HS-5 (cell line): ENCODE measurements at regions not wholly inside any gene's neighbourhood (a gene's known extent, or its start where the extent isn't known, plus 50 kb on each side); places are given as distances from the start of the nearest gene placed in this dataset.

ENCODE experiments used
- DNase-seq: peaks from one replicate; pipeline ENCODE4 v3.0.0-alpha.2; 2012; ENCODE audit warnings: low read depth

- DNase-seq = no peak
These were observed 232.3 kb upstream of the PMFBP1 start for GRCh38 chr16:72404299-72404698.

DNA sequence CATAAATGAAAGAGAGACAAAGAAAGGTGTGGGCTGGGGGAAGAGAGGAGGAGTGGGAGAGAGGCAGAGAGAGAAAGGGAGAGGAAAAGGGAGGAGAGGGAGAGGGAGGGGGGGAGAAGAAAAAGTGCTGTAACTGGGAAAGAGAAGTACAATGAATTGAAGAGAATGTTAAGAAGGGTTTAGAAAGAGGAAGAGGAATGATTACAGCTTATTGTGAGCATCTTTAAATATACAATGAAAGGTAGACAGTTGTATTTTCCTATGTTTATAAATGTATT, 229.1 kb upstream of the PMFBP1 start:
- DNase-seq = no peak

DNA sequence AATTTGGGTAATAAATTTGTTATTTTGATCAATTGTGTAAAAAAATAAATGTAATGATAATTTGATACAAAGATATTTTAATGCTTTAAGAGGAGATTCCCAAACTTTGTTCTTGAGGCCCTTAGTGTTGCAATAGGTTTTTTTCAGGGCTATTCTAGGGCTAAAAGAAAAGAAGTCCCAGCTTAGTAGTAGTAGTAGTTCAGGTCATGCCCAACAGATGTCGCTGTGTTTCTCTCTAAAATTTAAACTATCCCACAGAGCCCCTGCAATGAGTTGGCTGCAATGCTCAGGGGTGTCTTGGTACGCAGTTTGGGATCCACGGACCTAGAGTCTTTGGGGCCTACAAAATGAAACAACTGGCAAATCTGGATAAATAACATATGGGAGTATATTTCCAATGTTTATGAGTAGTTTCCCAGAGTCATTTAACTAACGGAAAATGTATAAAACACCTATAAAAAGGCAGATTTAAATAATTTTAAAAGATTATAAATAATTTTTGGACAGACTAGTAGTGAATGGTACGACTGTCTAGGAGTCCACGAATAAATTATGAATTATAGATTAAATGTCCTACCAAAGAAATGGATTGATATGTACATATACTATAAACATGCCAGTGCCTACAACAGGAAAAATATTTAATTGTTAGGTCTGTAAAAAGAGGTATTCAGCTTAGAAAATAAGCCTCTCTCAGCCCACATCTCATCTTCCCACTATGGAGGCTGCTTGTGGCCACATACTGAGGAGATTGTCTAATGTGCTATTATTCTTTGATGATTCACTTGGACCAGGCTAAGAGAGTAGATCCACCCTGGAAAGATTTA, 228.5 kb upstream of the PMFBP1 start:
- peak; percentile 33 for DNase-seq

- no peak for DNase-seq
These were observed 227.9 kb upstream of the PMFBP1 start for GRCh38 chr16:72399811-72400210.

DNA sequence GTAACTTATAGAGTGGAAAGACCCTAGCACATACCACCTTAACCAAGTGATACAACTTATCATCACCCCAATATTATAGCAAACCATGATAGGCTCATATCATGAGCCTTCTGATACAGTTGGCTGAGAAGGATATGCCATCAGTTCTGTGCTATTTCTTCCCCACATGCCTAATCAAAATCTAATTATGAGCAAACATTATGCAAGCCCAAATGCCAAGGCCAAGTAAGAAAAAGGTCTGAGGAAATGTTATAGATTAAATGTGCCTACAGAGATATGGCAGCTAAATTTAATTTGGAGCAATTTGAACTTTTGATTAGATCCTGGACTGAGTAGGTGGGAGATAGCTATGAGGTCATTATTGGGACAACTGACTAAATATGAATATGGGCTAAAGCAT, 225.9 kb upstream of the PMFBP1 start:
- DNase-seq = no peak

GRCh38 chr16:72394526-72394925, 222.6 kb upstream of the PMFBP1 start:
- DNase-seq = no peak

DNA sequence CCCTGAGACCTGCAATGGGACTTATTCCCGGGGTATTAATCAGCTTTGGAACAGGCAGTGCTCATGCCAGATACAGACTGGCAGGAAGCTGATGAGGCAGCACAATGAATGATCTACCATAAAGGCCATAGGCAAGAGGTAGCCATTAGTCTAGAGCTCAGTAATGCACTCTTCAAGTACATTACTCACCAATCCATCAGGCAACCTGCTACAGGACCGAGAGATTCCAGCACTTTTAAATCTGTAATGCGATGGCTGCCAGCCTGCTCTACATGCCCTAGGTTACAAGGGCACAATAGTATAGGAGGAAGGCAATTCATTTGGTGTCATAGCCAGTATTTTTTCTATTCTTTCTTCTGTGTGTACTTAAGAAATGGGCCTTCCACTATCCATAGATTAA, 217.8 kb upstream of the PMFBP1 start:
- no peak for DNase-seq

- DNase-seq = no peak
These were observed 216.1 kb upstream of the PMFBP1 start for GRCh38 chr16:72388007-72388406.

- no peak for DNase-seq
These were observed 212.7 kb upstream of the PMFBP1 start for GRCh38 chr16:72384651-72385050.

- DNase-seq = no peak
These were observed 208.3 kb upstream of the PMFBP1 start for GRCh38 chr16:72380283-72380682.

GRCh38 chr16:72373201-72373600, 201.2 kb upstream of the PMFBP1 start:
- no peak for DNase-seq

GRCh38 chr16:72372087-72373045, 200.4 kb upstream of the PMFBP1 start:
- DNase-seq = no peak

- no peak for DNase-seq
These were observed 199.5 kb upstream of the PMFBP1 start for GRCh38 chr16:72371307-72372086.

- DNase-seq = no peak
These were observed 197.3 kb upstream of the PMFBP1 start for GRCh38 chr16:72369274-72369673.

DNA sequence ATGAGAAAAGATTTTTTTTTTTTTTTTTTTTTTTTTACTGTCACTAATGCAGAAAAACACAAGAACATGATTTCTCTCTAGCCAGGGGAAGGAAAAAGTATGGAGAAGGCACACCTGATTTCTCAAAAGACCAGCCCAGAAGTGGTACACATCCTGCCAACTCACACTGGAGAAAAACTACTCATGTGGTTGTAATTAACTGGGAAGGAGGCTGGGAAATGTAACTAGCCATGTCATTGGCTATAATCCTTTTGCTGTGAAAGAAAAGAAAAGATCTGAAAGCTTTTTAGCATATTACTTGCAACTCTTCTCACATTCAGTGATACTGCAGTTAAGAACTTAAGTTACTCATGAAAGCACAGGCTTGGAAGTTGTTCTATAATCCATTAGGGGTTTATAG, 195.9 kb upstream of the PMFBP1 start:
- no peak for DNase-seq

- DNase-seq = no peak
These were observed 191.0 kb upstream of the PMFBP1 start for GRCh38 chr16:72362973-72363372.

DNA sequence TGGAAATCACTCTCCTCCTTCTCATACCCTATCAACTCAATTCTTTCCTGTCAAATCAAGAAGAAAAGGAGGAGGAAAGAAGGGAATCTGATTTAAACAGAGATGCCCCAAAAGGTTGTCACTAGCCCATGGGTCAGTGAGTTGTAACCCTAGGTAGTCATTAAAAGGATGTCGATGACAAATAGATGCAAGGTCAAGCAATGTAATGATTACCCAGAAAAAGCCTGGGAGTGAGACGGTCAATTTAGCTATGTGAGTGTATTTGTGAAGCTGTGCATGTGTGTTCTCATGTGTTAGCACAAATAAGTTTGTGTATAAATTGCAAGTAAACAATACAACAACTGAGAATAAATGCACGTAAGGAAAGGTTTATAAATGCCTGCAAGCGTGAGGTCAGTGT, 190.5 kb upstream of the PMFBP1 start:
- no peak for DNase-seq

- DNase-seq = no peak
These were observed 186.0 kb upstream of the PMFBP1 start for GRCh38 chr16:72357910-72358309.

DNA sequence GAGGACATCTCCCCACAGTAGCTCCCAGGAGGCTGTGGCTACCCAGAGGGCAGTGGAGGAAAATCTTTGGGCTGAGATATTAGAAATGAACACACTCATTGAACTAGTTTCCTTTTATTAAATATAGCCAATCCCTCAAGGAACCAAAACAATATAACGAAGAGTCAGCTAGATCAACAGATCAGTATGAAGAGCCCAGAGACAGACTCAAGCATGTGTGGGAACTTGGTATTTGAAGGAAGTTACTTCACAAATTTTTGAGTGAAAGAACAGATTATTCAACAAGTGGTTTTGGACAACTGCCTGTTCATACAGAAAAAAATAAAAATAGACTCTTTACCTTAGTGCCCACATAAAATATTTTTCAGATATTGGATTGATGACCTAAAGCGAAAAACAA, 183.6 kb upstream of the PMFBP1 start:
- DNase-seq = no peak

DNA sequence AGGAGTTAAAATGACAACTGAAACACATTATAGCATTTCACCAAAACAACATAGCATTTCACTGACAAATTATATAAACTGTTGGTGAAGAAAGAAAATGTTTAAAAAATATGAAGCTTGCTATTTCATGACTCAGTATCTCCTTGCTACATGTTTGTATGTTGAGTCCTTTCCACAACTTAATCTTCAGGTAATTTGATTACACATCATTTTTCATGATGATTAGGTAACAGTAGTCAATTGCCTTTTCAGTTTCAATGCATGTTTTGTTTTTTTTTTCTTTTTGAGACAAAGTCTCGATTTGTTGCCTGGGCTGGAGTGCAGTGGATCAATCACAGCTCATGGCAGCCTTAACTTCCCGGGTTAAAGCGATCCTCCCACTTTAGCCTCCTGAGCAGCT, 177.8 kb upstream of the PMFBP1 start:
- no peak for DNase-seq

DNA sequence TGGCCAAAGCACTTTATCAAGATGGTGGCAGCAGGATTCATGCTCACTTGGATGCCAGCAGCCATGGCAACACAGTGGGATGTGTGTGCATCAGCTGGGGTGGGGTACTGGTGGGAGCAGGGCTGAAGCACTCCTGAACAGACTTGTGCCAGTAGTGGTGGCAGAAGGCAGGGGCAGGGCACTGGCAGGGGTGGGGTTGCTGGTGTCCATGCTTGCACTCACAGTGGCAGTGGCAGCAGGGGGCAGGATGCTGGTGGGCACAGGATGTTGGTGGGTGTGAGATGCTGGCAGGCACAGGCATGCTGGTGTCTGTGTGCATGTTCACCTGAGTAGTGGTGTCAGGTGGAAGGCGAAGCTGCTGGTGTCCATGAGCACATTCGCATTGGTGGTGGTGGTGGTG, 161.0 kb upstream of the PMFBP1 start:
- DNase-seq = no peak

GRCh38 chr16:72324578-72324977, 152.6 kb upstream of the PMFBP1 start:
- no peak for DNase-seq

DNA sequence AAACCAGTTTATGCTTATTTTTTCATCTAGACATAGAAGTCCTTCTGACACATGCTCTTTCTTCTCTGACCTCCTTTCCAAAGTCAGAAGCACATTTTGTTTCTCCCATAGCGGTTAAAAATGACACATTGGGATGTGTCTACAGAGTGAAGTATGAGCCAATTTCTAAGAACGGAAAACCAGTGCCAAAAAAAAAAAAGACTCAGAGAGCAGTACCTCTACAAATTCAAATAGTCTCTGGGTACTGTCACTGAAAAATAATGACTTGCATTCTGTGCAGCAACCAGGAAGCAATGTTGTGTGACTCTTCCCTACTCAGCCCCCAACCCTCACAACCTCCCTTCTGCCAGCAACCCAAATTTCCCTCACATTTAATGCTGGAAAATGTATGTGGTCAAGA, 145.5 kb upstream of the PMFBP1 start:
- no peak for DNase-seq
